Glutamatergic neuron (in vitro differentiated cells): ENCODE measurements at regions not wholly inside any gene's neighbourhood (a gene's known extent, or its start where the extent isn't known, plus 50 kb on each side); places are given as distances from the start of the nearest gene placed in this dataset.

Source experiments
- DNase-seq: peaks from one replicate; pipeline ENCODE4 v3.0.0; 2022
- H3K27ac Mint-ChIP-seq: one replicate; pipeline ENCODE4 v1.8.0; 2020; ENCODE audit warnings: mild to moderate bottlenecking, mixed read lengths, inconsistent platforms; ENCODE audit not compliant: unreplicated experiment
- H3K27me3 Mint-ChIP-seq: one replicate; pipeline ENCODE4 v1.8.0; 2020; ENCODE audit warnings: mild to moderate bottlenecking, moderate library complexity, mixed read lengths, inconsistent platforms; ENCODE audit not compliant: unreplicated experiment
- H3K36me3 Mint-ChIP-seq: one replicate; pipeline ENCODE4 v1.8.0; 2020; ENCODE audit warnings: mild to moderate bottlenecking, mixed read lengths, inconsistent platforms; ENCODE audit not compliant: unreplicated experiment
- H3K4me1 Mint-ChIP-seq: one replicate; pipeline ENCODE4 v1.8.0; 2020; ENCODE audit warnings: mild to moderate bottlenecking, low read depth, mixed read lengths, inconsistent platforms; ENCODE audit not compliant: unreplicated experiment
- H3K4me3 Mint-ChIP-seq: one replicate; pipeline ENCODE4 v1.8.0; 2020; ENCODE audit warnings: mild to moderate bottlenecking, mixed read lengths, inconsistent platforms; ENCODE audit not compliant: unreplicated experiment
- H3K9me3 Mint-ChIP-seq: one replicate; pipeline ENCODE4 v1.8.0; 2020; ENCODE audit warnings: mild to moderate bottlenecking, moderate library complexity, mixed read lengths, inconsistent platforms; ENCODE audit not compliant: unreplicated experiment
- CTCF ChIP-seq: fragments of 200-600 bp; sonication (generic); IDR thresholded peaks from one replicate; pipeline ENCODE4 v1.5.0; 2021; ENCODE audit not compliant: partially characterized antibody, unreplicated experiment

- no peak for DNase-seq
- H3K27ac Mint-ChIP-seq = no peak overlapping the region
- H3K4me3 Mint-ChIP-seq = no peak overlapping the region
- peaks cover 8% of the 10 kb centered on the region for H3K9me3 Mint-ChIP-seq
- H3K27me3 Mint-ChIP-seq = peaks cover 10% of the 10 kb centered on the region
- H3K36me3 Mint-ChIP-seq = peaks cover 5% of the 10 kb centered on the region
- no peak for TF ChIP-seq CTCF
- no peaks in the 10 kb centered on the region for H3K4me1 Mint-ChIP-seq
Observed at GRCh38 chr11:70812472-70812871, 414.1 kb downstream of the CTTN start.

- TF ChIP-seq CTCF = no peak
- H3K27ac Mint-ChIP-seq = no peak overlapping the region
- H3K4me1 Mint-ChIP-seq = peaks cover 7% of the 10 kb centered on the region
- H3K9me3 Mint-ChIP-seq = peaks cover 8% of the 10 kb centered on the region
- H3K36me3 Mint-ChIP-seq = peaks cover 5% of the 10 kb centered on the region
- H3K27me3 Mint-ChIP-seq = peaks cover 6% of the 10 kb centered on the region
- DNase-seq = no peak
- no peak overlapping the region for H3K4me3 Mint-ChIP-seq
Observed at GRCh38 chr11:70813651-70814050, 415.3 kb downstream of the CTTN start.

GRCh38 chr11:70815485-70815832, 417.1 kb downstream of the CTTN start:
- Mint-ChIP-seq H3K9me3 (peaks cover 8% of the 10 kb centered on the region), H3K4me3 (no peak overlapping the region), H3K27me3 (peaks cover 6% of the 10 kb centered on the region), H3K36me3 (peaks cover 5% of the 10 kb centered on the region), H3K4me1 (peaks cover 7% of the 10 kb centered on the region), H3K27ac (no peak overlapping the region)
- DNase-seq = no peak
- TF ChIP-seq CTCF = no peak

GRCh38 chr11:70816156-70816678, 417.9 kb downstream of the CTTN start:
- Mint-ChIP-seq H3K36me3 (peaks cover 5% of the 10 kb centered on the region), H3K27me3 (peaks cover 6% of the 10 kb centered on the region)
- DNase-seq = no peak

GRCh38 chr11:70818351-70818750, 420.0 kb downstream of the CTTN start:
- DNase-seq = no peak
- H3K4me3 Mint-ChIP-seq = no peak overlapping the region

More at GRCh38 chr11:70816156-70816678, 417.9 kb downstream of the CTTN start:
- peaks cover 7% of the 10 kb centered on the region for H3K4me1 Mint-ChIP-seq
- no peak for TF ChIP-seq CTCF
- peaks cover 8% of the 10 kb centered on the region for H3K9me3 Mint-ChIP-seq
- H3K27ac Mint-ChIP-seq = no peak overlapping the region
- no peak overlapping the region for H3K4me3 Mint-ChIP-seq

More at GRCh38 chr11:70818351-70818750, 420.0 kb downstream of the CTTN start:
- H3K27ac Mint-ChIP-seq = no peak overlapping the region
- peaks cover 2% of the 10 kb centered on the region for H3K9me3 Mint-ChIP-seq
- no peak for TF ChIP-seq CTCF
- peaks cover 7% of the 10 kb centered on the region for H3K4me1 Mint-ChIP-seq
- H3K27me3 Mint-ChIP-seq = peaks cover 3% of the 10 kb centered on the region
- H3K36me3 Mint-ChIP-seq = no peaks in the 10 kb centered on the region
